ENCODE measurements at regions not wholly inside any gene's neighbourhood (a gene's known extent, or its start where the extent isn't known, plus 50 kb on each side); places are given as distances from the start of the nearest gene placed in this dataset.

DNA sequence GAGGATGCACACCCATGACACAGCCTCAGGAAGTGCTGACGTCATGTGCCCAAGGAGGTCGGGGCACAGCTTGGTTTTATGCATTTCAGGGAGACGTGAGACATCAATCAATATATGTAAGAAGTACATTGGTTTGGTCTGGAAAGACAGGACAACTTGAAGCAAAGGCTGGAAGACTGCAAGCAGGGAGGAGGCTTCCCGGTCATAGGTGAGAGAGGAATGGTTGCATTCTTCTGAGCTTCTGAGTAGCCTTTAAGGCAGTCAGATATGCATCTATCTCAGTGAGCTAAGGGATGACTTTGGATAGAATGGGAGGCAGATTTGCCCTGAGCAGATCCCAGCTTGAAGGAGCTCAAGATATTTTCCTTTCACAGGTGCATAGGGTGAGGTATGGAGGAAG lies 349.5 kb downstream of the TYW1 start (continued):
- TF ChIP-seq CTCF (conservative IDR thresholded peaks at IDR 0.05; ENCODE audit: low read depth in 2 of 2), result no peak
- no peak for TF ChIP-seq EZH2 (IDR thresholded peaks at IDR 0.05; ENCODE audit: low read depth, unreplicated experiment)
- TF ChIP-seq ZNF331 (CRISPR knock-in tag; IDR thresholded peaks at IDR 0.05; ENCODE audit: low read depth), result no peak
- TF ChIP-seq ZNF114 (CRISPR knock-in tag; IDR thresholded peaks at IDR 0.05), result no peak

GRCh38 chr7:67346876-67347275 lies 350.2 kb downstream of the TYW1 start:
- Histone ChIP-seq H4K20me1 (replicated peaks; ENCODE audit: insufficient read depth) (no peaks in the 10 kb centered on the region), H3F3A (replicated peaks; ENCODE audit: low read depth) (no peaks in the 10 kb centered on the region), H3K4me1 (ENCODE audit: insufficient read depth) (no peaks in the 10 kb centered on the region), H3K9me2 (ENCODE audit: insufficient read depth) (no peaks in the 10 kb centered on the region), H2AFZ (no peak overlapping the region), H3K27me3 (ENCODE audit: insufficient read depth) (no peaks in the 10 kb centered on the region), H3K27ac (ENCODE audit: low read depth) (no peak overlapping the region), H3K4me2 (no peak overlapping the region), H3K36me3 (ENCODE audit: insufficient read depth) (no peaks in the 10 kb centered on the region), H3K79me2 (replicated peaks; ENCODE audit: insufficient read depth) (no peaks in the 10 kb centered on the region), H3K4me3 (no peak overlapping the region)
- Mint-ChIP-seq H3K27ac (no peak overlapping the region), H3K27me3 (ENCODE audit: insufficient read depth, low read depth, poor library complexity) (peaks cover 11% of the 10 kb centered on the region), H3K4me3 (no peak overlapping the region), H3K4me1 (no peaks in the 10 kb centered on the region), H3K36me3 (ENCODE audit: low read depth) (peaks cover 19% of the 10 kb centered on the region), H3K9me3 (peaks cover 16% of the 10 kb centered on the region)
- no peak for DNase-seq (ENCODE audit: low spot score)
- no peak for ATAC-seq
- TF ChIP-seq STAT1 (IDR thresholded peaks at IDR 0.05; ENCODE audit: unreplicated experiment) (no peak), JUNB (IDR thresholded peaks at IDR 0.05; ENCODE audit: unreplicated experiment) (no peak), NANOG (IDR thresholded peaks at IDR 0.05; ENCODE audit: borderline replicate concordance) (no peak), CREB1 (CRISPR knock-in tag; IDR thresholded peaks at IDR 0.05; ENCODE audit: low read depth) (no peak), POLR2AphosphoS5 (IDR thresholded peaks at IDR 0.05; ENCODE audit: low read depth) (no peak), CTCF (conservative IDR thresholded peaks at IDR 0.05; ENCODE audit: low read depth in 2 of 2) (no peak), EZH2 (IDR thresholded peaks at IDR 0.05; ENCODE audit: low read depth, unreplicated experiment) (no peak), ZNF331 (CRISPR knock-in tag; IDR thresholded peaks at IDR 0.05; ENCODE audit: low read depth) (no peak), EZH2phosphoT487 (IDR thresholded peaks at IDR 0.05; ENCODE audit: unreplicated experiment) (no peak)
- TF ChIP-seq, protein P1, sequence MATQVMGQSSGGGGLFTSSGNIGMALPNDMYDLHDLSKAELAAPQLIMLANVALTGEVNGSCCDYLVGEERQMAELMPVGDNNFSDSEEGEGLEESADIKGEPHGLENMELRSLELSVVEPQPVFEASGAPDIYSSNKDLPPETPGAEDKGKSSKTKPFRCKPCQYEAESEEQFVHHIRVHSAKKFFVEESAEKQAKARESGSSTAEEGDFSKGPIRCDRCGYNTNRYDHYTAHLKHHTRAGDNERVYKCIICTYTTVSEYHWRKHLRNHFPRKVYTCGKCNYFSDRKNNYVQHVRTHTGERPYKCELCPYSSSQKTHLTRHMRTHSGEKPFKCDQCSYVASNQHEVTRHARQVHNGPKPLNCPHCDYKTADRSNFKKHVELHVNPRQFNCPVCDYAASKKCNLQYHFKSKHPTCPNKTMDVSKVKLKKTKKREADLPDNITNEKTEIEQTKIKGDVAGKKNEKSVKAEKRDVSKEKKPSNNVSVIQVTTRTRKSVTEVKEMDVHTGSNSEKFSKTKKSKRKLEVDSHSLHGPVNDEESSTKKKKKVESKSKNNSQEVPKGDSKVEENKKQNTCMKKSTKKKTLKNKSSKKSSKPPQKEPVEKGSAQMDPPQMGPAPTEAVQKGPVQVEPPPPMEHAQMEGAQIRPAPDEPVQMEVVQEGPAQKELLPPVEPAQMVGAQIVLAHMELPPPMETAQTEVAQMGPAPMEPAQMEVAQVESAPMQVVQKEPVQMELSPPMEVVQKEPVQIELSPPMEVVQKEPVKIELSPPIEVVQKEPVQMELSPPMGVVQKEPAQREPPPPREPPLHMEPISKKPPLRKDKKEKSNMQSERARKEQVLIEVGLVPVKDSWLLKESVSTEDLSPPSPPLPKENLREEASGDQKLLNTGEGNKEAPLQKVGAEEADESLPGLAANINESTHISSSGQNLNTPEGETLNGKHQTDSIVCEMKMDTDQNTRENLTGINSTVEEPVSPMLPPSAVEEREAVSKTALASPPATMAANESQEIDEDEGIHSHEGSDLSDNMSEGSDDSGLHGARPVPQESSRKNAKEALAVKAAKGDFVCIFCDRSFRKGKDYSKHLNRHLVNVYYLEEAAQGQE (IDR thresholded peaks at IDR 0.05; ENCODE audit: unreplicated experiment), result no peak
- TF ChIP-seq, protein P2, sequence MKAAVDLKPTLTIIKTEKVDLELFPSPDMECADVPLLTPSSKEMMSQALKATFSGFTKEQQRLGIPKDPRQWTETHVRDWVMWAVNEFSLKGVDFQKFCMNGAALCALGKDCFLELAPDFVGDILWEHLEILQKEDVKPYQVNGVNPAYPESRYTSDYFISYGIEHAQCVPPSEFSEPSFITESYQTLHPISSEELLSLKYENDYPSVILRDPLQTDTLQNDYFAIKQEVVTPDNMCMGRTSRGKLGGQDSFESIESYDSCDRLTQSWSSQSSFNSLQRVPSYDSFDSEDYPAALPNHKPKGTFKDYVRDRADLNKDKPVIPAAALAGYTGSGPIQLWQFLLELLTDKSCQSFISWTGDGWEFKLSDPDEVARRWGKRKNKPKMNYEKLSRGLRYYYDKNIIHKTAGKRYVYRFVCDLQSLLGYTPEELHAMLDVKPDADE (IDR thresholded peaks at IDR 0.05), result no peak
